Hepatocyte (in vitro differentiated cells): ENCODE measurements at regions not wholly inside any gene's neighbourhood (a gene's known extent, or its start where the extent isn't known, plus 50 kb on each side); places are given as distances from the start of the nearest gene placed in this dataset.

ENCODE experiments used
- DNase-seq: peaks from one replicate; pipeline ENCODE4 v3.0.0-alpha.2; 2016; ENCODE audit warnings: low spot score
- H2AFZ ChIP-seq: fragments of 200-600 bp; sonication (generic); 2 replicates; pipeline ENCODE4 v1.6.0; 2016; ENCODE audit warnings: antibody characterized with exemption, mild to moderate bottlenecking
- H3K27ac ChIP-seq: fragments of 200-600 bp; sonication (generic); 2 replicates; pipeline ENCODE4 v1.5.1; 2016; ENCODE audit warnings: mild to moderate bottlenecking
- H3K27me3 ChIP-seq: fragments of 200-600 bp; sonication (generic); 2 replicates; pipeline ENCODE4 v1.6.1; 2016
- H3K36me3 ChIP-seq: fragments of 200-600 bp; sonication (generic); replicated peaks from 2 replicates; pipeline ENCODE4 v1.5.1; 2016; ENCODE audit warnings: low read depth; ENCODE audit not compliant: insufficient read depth
- H3K4me1 ChIP-seq: fragments of 200-600 bp; sonication (generic); 2 replicates; pipeline ENCODE4 v1.5.1; 2016; ENCODE audit warnings: mild to moderate bottlenecking, moderate library complexity; ENCODE audit not compliant: insufficient read depth
- H3K4me2 ChIP-seq: fragments of 200-600 bp; sonication (generic); 2 replicates; pipeline ENCODE4 v1.6.0; 2016
- H3K4me3 ChIP-seq: fragments of 200-600 bp; sonication (generic); 2 replicates; pipeline ENCODE4 v1.5.1; 2016; ENCODE audit warnings: mild to moderate bottlenecking
- H3K79me2 ChIP-seq: fragments of 200-600 bp; sonication (generic); 2 replicates; pipeline ENCODE4 v1.6.0; 2017; ENCODE audit warnings: mild to moderate bottlenecking
- H3K9me2 ChIP-seq: fragments of 200-600 bp; sonication (generic); replicated peaks from 2 replicates; pipeline ENCODE4 v1.6.0; 2017; ENCODE audit warnings: mild to moderate bottlenecking; ENCODE audit not compliant: insufficient read depth
- H3K9me3 ChIP-seq: fragments of 200-600 bp; sonication (generic); 2 replicates; pipeline ENCODE4 v1.5.1; 2016; ENCODE audit warnings: low read depth, mild to moderate bottlenecking
- H4K20me1 ChIP-seq: fragments of 200-600 bp; sonication (generic); 2 replicates; pipeline ENCODE4 v1.6.0; 2016; ENCODE audit warnings: mild to moderate bottlenecking; ENCODE audit not compliant: insufficient read depth, poor library complexity, severe bottlenecking
- CTCF ChIP-seq: fragments of 200-600 bp; sonication (generic); IDR thresholded peaks from 2 replicates; pipeline ENCODE4 v1.5.1; 2016; ENCODE audit warnings: antibody characterized with exemption, mild to moderate bottlenecking; ENCODE audit not compliant: poor library complexity
- EZH2 ChIP-seq: fragments of 200-600 bp; sonication (generic); IDR thresholded peaks from 2 replicates; pipeline ENCODE4 v1.6.1; 2016; ENCODE audit warnings: antibody characterized with exemption, mild to moderate bottlenecking, borderline replicate concordance
- EZH2phosphoT487 ChIP-seq: fragments of 200-600 bp; sonication (generic); IDR thresholded peaks from one replicate; pipeline ENCODE4 v1.6.1; 2018; ENCODE audit warnings: antibody characterized with exemption, mild to moderate bottlenecking, low read depth, moderate library complexity; ENCODE audit not compliant: unreplicated experiment, severe bottlenecking
- WGBS: methylation state at CpG from one replicate; pipeline ENCODE4 v1.1.6; 2016; ENCODE audit warnings: low lambda C conversion rate; ENCODE audit errors: missing lambda C conversion rate; 5-methylcytosine and 5-hydroxymethylcytosine counted together

GRCh38 chr2:168338803-168339437 is 91.5 kb upstream of the STK39 start:
- Histone ChIP-seq H3K4me3 (no peak overlapping the region), H3K79me2 (no peaks in the 10 kb centered on the region), H3K27me3 (no peaks in the 10 kb centered on the region), H3K36me3 (no peaks in the 10 kb centered on the region), H3K27ac (no peak overlapping the region), H3K4me2 (no peak overlapping the region), H3K9me2 (no peaks in the 10 kb centered on the region), H3K4me1 (no peaks in the 10 kb centered on the region), H4K20me1 (no peaks in the 10 kb centered on the region), H3K9me3 (no peaks in the 10 kb centered on the region), H2AFZ (no peak overlapping the region)
- WGBS = 50% methylated on average over 1 of the region's 1 CpG
- no peak for DNase-seq
- TF ChIP-seq EZH2phosphoT487 (no peak), CTCF (no peak), EZH2 (no peak)

- no peak overlapping the region for H3K4me3 ChIP-seq
- H3K36me3 ChIP-seq = no peaks in the 10 kb centered on the region
- no peaks in the 10 kb centered on the region for H4K20me1 ChIP-seq
- H3K4me1 ChIP-seq = no peaks in the 10 kb centered on the region
- no peaks in the 10 kb centered on the region for H3K9me3 ChIP-seq
- no peak for DNase-seq
- H3K27ac ChIP-seq = no peak overlapping the region
- TF ChIP-seq EZH2phosphoT487 = no peak
- no peak for TF ChIP-seq CTCF
- no peak for TF ChIP-seq EZH2
- H2AFZ ChIP-seq = no peak overlapping the region
- H3K27me3 ChIP-seq = no peaks in the 10 kb centered on the region
- WGBS = 95% methylated on average over 5 of the region's 5 CpGs
- no peaks in the 10 kb centered on the region for H3K9me2 ChIP-seq
- H3K79me2 ChIP-seq = no peaks in the 10 kb centered on the region
- no peak overlapping the region for H3K4me2 ChIP-seq
Observed at GRCh38 chr2:168340931-168341330, 93.5 kb upstream of the STK39 start.

DNA sequence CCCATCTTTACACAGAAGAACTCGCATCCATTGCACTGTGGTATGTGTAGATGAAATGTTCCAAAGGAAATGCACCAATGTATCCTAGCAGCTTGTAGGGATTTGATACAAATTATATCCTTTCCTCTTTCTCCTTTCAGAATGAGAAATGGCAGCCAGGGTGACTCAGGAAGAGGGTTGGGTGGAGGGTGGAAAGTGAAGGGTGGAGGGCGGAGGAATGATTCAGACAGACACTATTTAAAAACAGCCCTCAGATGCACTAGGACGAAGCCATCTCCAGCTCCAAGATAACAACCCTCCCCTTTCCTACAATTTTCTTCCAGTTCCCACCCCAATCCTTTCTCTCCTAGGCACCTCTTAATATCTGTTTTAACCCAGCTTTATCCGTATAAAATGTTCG is 96.2 kb upstream of the STK39 start:
- H3K27me3 ChIP-seq = no peaks in the 10 kb centered on the region
- H3K4me2 ChIP-seq = no peak overlapping the region
- H3K36me3 ChIP-seq = no peaks in the 10 kb centered on the region
- peaks cover 18% of the 10 kb centered on the region for H3K4me1 ChIP-seq
- H3K27ac ChIP-seq = no peak overlapping the region
- no peaks in the 10 kb centered on the region for H3K9me2 ChIP-seq
- no peaks in the 10 kb centered on the region for H3K79me2 ChIP-seq
- no peaks in the 10 kb centered on the region for H3K9me3 ChIP-seq
- H2AFZ ChIP-seq = no peak overlapping the region
- no peaks in the 10 kb centered on the region for H4K20me1 ChIP-seq
- DNase-seq = no peak
- 93% methylated on average over 5 of the region's 5 CpGs for WGBS
- no peak overlapping the region for H3K4me3 ChIP-seq
- no peak for TF ChIP-seq EZH2phosphoT487
- TF ChIP-seq CTCF = no peak
- no peak for TF ChIP-seq EZH2
